CD4-positive, alpha-beta T cell treated with Interleukin-2 at 100 ng/mL for 4 hours (primary cell): ENCODE measurements at regions not wholly inside any gene's neighbourhood (a gene's known extent, or its start where the extent isn't known, plus 50 kb on each side); places are given as distances from the start of the nearest gene placed in this dataset.
A peak's percentile ranks its signal among the peaks of the same experiment; 100 is the strongest.
"Not testable (repeated sequence)": the region's sequence is repeated elsewhere in the genome, so short reads cannot be mapped to it uniquely, and the experiment has no call there.

Experiments
- DNase-seq: peaks from one replicate; pipeline ENCODE4 v3.0.0-alpha.2; 2020; ENCODE audit warnings: low spot score

GRCh38 chr15:92763459-92763858, 107.9 kb upstream of the FAM174B start:
- no peak for DNase-seq

GRCh38 chr15:92768131-92768530, 112.6 kb upstream of the FAM174B start:
- DNase-seq = not testable (repeated sequence)

GRCh38 chr15:92770641-92771040, 115.1 kb upstream of the FAM174B start:
- DNase-seq = no peak

DNA sequence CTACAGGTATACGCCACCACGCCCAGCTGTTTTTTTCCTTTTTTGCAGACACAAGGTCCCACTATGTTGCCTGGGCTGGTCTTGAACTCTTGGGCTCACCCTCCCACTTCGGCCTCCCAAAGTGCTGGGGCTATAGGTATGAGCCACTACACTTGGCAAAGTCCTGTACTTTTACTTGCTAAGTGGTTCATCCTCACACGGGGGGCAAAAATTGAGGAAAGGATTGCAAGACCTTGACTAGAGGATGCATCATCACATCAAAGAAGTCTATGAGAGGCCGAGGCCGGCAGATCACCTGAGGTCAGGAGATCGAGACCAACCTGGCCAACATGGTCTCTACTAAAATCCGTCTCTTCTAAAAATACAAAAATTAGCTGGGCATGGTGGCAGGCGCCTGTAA, 116.5 kb upstream of the FAM174B start:
- no peak for DNase-seq

- no peak for DNase-seq
Observed at GRCh38 chr15:92772626-92773244, 117.2 kb upstream of the FAM174B start.

- DNase-seq = no peak
Observed at GRCh38 chr15:92773340-92773739, 117.8 kb upstream of the FAM174B start.

DNA sequence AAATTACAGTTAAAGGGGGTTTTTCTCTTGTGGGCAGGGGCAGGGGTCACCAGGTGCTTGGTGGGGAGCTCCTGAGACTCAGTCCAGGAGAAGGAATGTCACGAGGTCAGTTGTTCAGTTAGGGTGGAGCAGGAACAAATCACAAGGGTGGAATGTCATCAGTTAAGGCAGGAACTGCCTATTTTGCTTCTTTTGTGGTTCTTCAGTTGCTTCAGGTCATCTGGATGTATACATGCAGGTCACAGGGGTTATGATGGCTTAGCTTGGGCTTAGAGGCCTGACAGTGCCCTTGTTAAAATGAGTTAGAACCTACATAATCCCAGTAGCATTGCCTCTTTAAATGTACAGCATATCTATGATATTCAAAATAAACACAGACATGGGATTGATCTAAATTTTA, 120.2 kb upstream of the CHD2 start:
- no peak for DNase-seq

DNA sequence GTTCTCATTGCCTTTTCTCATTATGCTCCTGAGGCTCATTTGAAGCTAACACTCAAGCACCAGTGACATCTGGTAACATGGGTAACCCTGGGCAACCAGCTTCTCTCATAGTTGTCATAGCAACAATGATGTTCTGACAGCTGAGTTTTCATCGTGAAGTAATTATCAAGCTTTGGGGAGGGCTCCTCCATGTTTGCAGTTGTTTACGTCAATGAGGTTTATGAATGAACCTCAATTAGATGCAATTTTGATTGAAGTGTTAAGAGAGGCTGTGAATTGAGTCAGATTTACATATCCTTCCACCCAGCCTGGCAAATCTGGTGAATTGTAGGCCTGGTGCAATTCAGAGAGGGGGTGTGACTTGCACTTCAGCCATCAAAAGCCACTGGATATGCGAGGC, 119.3 kb upstream of the CHD2 start:
- no peak for DNase-seq

GRCh38 chr15:92781925-92782453, 118.1 kb upstream of the CHD2 start:
- no peak for DNase-seq

DNA sequence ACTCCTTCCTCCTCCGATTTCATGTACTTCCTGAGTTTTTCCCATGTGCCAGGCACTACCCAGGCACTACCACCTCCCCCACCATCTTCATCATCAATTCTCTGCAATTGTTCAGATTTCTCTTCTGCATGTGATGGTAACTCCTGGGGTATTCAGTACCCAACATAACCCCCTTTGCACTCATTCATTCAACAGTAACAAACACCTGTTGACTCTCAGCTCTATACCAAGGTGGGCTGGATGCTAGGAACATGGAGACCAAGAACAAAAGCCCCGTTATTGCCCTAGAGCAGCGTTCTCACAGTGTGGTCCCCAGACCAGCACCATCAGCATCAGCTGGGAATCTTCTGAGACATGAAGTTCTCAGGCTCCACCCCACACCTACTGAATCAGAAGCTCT, 113.0 kb upstream of the CHD2 start:
- no peak for DNase-seq

GRCh38 chr15:92788196-92788595, 111.9 kb upstream of the CHD2 start:
- DNase-seq = no peak

DNA sequence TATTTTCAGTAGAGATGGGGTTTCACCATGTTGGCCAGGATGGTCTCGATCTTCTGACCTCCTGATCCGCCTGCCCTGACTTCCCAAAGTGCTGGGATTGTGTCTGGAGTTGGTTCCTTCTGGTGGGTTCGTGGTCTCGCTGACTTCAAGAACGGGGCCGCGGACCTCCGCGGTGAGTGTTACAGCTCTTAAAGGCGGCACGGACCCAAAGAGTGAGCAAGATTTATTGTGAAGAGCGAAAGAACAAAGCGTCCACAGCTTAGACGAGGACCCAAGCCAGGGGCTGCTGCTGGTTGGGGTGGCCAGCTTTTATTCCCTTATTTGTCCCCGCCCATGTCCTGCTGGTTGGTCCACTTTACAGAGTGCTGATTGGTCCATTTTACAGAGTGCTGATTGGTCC, 111.3 kb upstream of the CHD2 start:
- not testable (repeated sequence) for DNase-seq

DNA sequence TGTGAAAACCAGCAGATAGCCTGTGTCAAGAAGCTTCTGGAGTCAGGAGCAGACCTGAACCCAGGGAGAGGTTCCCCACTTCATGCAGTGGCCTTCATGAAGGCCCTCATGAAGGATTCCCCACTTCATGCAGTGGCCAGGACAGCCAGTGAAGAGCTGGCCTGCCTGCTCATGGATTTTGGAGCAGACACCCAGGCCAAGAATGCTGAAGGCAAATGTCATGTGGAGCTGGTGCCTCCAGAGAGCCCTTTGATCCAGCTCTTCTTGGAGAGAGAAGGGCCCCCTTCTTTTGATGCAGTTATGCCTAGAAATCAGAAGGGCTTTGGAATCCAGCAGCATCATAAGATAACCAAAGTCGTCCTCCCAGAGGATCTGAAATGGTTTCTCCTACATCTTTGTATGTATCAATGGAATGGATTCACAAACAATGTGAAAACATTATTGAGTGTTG, 103.9 kb upstream of the CHD2 start:
- no peak for DNase-seq

DNA sequence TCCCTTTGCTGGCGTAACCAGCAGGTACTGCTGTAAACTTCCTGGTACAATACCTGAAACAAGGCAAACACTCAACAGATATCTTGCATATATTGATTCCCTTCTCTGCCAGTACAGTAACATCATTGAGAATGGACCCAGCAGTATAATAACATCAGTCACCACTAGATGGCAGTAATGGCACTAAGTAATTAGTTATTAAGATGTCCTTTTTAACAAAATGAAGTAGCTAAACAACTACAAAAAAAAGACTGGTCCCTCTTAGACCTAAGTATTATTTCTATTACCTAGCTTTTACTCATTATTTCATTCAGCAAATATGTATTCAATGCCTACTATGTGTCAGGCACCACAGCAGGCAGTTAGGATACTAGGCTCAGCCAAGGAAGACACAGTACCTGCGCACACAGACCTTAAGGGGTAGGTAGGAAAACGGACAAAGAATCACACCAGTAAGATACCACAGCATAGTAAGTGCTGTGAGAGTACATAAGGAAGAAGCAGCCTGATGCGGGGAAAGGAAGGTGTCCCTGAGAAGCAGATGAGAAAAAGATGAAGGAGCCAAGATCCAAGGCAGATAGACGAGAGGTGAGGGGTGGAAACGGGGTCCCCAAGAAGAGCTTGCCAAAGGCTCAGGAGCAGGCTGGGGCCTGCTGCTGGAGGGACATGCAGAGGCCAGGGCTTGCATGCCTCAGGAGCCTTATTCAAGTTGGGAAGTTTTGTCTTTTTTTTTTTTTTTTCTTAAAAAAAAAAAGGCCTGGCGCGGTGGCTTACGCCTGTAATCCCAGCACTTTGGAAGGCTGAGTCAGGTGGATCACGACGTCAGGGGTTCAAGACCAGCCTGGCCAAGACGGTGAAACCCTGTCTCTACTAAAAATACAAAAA, 102.7 kb upstream of the CHD2 start:
- peak; percentile 89 for DNase-seq

DNA sequence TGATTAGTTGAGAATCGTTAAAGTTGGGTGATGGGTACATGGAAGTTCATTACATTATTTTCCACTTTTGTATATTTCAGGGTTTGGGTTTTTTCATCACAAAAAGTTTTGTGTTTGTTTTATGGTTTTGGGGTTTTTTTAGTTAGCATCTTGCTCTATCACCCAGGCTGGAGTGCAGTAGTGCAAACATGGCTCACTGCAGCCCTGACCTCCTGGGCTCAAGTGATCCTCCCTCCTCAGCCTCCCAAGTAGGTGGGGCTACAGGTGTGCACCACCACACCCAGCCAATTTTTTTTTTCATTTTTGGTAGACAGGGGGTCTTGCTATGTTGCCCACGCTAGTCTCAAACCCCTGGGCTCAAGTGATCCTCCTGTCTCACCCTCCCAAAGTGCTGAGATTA, 100.1 kb upstream of the CHD2 start:
- no peak for DNase-seq

GRCh38 chr15:92800416-92801055, 99.6 kb upstream of the CHD2 start:
- not testable (repeated sequence) for DNase-seq

DNA sequence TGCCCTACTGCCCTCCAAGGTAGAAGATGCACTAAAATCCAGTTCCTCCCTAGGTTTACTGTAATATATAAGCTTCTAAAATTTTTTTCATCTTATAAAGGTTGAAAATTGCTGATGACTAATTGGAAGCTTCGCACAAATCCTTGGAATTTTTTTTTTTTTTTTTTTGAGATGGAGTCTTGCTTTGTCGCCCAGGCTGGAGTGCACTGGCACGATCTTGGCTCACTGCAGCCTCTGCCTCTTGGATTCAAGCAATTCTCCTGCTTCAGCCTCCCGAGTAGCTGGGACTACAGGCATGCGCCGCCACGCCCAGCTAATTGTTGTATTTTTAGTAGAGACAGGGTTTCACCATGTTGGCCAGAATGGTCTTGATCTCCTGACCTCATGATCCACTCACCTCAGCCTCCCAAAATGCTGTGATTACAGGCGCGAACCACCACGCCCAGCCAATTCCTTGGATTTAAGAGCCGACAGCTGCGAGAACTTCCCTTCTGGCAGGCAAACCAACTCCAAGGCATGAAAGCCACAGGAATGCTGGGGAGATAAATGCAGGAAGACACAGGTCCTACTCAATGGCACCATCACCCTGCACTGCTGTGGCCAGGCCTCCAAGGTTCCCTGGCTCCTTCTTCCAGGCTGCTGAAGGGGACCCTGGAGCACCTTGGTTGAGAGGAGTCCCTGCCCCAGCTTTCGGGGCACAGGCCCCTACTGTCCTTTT, 98.9 kb upstream of the CHD2 start:
- DNase-seq = not testable (repeated sequence)

DNA sequence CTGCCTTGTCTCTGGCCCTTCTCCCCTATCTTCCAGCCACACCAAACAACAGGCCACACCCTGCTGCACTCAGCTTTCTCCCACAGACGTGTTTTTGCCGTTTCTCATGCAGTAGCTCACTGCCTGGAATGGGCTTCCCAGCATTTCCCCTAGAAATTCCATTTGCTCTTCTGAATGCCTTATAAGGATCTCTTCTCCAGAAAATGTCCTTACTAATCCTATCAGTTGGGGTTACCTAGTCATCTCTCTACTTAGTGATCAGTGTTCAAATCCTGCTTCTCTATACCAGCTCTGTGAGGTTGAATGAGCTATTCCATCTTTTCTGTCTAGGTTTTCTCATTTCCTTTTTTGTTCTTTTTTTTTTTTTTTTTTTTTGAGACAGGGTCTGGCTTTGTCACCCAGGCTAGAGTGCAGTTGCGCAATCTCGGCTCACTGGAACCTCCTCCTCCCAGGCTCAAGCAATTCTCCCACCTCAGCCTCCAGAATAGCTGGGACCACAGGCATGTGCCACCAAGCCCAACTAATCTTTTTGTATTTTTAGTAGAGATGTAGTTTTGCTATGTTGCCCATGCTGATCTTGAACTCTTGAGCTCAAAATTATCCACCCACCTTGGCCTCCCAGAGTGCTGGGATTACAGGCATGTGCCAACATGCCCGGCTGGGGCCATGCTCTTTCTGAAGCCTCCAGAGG, 98.2 kb upstream of the CHD2 start:
- no peak for DNase-seq

- no peak for DNase-seq
Observed at GRCh38 chr15:92803536-92803851, 96.6 kb upstream of the CHD2 start.

GRCh38 chr15:92803852-92804609, 96.1 kb upstream of the CHD2 start:
- DNase-seq = peak; percentile 59

DNA sequence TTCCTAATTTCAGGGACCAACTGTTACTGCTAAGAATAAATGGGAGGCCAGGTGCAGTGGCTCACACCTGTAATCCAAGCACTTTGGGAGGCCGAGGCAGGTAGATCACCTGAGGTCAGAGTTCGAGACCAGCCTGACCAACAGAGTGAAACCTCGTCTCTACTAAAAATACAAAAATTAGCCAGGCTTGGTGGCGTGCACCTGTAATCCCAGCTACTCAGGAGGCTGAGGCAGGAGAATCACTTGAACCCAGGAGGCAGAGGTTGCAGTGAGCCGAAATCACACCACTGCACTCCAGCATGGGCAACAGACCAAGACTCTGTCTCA, 95.6 kb upstream of the CHD2 start:
- DNase-seq = not testable (repeated sequence)
